Bronchial epithelial cell (primary cell): ENCODE measurements at regions not wholly inside any gene's neighbourhood (a gene's known extent, or its start where the extent isn't known, plus 50 kb on each side); places are given as distances from the start of the nearest gene placed in this dataset.
"Not testable (repeated sequence)": the region's sequence is repeated elsewhere in the genome, so short reads cannot be mapped to it uniquely, and the experiment has no call there.

ENCODE experiments used
- DNase-seq: peaks from one replicate; pipeline ENCODE4 v3.0.0-alpha.2; 2010; ENCODE audit warnings: low read depth
- FAIRE-seq: peaks from 2 replicates; lab custom pipeline; 2011; peaks lifted over from hg19 to GRCh38; lab: Jason Lieb, UNC
- H3K27me3 ChIP-seq: 2 replicates; pipeline ENCODE4 v1.5.1; 2011; ENCODE audit warnings: low read length; ENCODE audit not compliant: control insufficient read depth, insufficient read depth
- H3K36me3 ChIP-seq: 2 replicates; pipeline ENCODE4 v1.5.1; 2011; ENCODE audit warnings: low read length; ENCODE audit not compliant: control insufficient read depth, insufficient read depth
- H3K4me3 ChIP-seq: 2 replicates; pipeline ENCODE4 v1.5.1; 2011; ENCODE audit warnings: mild to moderate bottlenecking, low read depth, low read length, control low read depth
- TF ChIP-seq, protein P1 (sequence below): IDR thresholded peaks from 2 replicates; pipeline ENCODE4 v1.5.1; 2011; ENCODE audit warnings: mild to moderate bottlenecking, moderate library complexity, low read length, control low read depth, inconsistent platforms; ENCODE audit not compliant: insufficient read depth, severe bottlenecking

DNA sequence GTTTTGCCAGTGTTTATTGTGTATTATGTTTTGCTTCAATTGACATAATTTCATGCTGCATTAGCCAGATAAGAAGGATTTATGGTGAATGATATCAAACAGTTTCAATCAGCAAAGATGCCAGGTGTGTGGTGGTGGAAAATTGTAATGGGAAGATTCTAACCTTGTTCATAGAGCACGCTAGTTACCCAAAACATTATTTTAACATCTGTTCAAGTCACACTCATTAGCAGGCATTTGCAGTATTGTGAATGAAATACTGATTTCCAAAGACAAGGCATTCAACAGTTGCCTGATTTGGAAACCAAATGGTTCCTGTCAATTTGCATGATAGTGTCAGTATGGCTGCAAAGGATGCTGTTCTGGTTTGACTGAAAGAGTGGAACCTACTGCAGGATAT lies 129.7 kb downstream of the EPC1 start:
- no peak overlapping the region for H3K4me3 ChIP-seq
- TF ChIP-seq, protein P1, sequence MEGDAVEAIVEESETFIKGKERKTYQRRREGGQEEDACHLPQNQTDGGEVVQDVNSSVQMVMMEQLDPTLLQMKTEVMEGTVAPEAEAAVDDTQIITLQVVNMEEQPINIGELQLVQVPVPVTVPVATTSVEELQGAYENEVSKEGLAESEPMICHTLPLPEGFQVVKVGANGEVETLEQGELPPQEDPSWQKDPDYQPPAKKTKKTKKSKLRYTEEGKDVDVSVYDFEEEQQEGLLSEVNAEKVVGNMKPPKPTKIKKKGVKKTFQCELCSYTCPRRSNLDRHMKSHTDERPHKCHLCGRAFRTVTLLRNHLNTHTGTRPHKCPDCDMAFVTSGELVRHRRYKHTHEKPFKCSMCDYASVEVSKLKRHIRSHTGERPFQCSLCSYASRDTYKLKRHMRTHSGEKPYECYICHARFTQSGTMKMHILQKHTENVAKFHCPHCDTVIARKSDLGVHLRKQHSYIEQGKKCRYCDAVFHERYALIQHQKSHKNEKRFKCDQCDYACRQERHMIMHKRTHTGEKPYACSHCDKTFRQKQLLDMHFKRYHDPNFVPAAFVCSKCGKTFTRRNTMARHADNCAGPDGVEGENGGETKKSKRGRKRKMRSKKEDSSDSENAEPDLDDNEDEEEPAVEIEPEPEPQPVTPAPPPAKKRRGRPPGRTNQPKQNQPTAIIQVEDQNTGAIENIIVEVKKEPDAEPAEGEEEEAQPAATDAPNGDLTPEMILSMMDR = no peak
- no peaks in the 10 kb centered on the region for H3K27me3 ChIP-seq
- DNase-seq (no peak), FAIRE-seq (no peak)
- H3K36me3 ChIP-seq = no peaks in the 10 kb centered on the region

DNA sequence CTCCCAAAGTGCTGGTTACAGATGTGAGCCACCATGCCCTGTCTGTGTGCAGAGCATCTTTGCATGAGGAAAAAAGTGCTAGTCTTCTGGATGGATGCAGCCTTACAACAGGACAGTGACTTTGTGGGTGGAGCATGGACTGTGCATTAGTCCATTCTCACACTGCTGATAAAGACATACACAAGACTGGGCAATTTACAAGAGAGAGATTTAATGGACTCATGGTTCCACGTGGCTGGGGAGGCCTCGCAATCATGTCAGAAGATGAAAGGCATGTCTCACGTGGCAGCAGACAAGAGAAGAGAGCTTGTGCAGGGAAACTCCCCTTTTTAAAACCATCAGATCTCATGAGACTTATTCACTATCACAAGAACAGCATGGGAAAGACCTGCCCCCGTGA lies 133.1 kb downstream of the EPC1 start:
- not testable (repeated sequence) for H3K4me3 ChIP-seq, DNase-seq, H3K27me3 ChIP-seq, FAIRE-seq, H3K36me3 ChIP-seq

DNA sequence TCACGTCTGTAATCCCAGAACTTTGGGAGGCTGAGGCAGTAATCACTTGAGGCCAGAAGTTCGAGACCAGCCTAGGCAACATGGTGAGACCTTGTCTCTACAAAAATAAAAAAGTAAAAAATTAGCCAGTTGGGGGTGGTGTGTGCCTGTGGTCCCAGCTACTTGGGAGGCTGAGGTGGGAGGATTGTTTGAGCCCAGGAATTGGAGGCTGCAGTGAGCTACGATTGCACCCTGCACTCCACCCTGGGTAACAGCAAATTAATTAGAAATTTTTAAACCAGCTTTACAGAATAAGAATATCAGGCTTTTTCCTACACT lies 136.0 kb downstream of the EPC1 start:
- TF ChIP-seq, protein P1 = no peak
- no peak overlapping the region for H3K4me3 ChIP-seq
- H3K36me3 ChIP-seq = no peaks in the 10 kb centered on the region
- no peaks in the 10 kb centered on the region for H3K27me3 ChIP-seq
- DNase-seq = no peak
- FAIRE-seq = no peak

DNA sequence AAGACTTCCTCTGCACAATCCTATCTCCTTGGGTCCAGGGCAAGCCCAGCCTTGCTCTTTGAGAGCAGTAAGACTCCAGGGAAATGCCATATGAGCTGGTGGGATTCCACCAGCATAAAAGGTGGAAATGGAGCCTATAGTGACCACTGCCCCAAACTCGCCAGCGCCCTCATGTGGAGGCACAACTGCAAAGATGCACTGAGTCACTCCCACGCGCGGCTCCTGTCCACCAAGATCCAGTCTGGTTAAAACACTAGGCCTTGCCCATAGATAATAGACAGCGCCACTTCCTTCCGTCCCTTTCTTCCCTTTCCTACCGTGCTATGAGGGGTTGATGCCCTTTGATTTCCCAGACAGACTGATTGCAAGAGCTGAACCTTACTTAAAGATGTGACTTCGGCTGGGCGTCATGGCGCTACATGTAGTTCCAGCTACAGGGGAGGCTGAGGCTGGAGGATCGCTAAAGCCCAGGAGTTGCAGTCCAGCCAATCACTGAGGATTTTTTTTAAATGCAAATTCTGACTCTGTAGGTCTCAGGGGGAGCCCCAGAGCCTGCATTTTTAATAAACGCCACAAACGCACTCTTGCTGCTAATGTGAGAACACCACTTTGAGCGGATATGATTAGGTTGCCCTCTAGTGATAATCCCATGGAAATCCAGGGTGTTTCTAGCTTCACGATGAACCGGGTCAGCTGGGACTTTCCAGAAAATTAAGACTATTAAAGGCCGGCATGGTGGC lies 136.5 kb downstream of the EPC1 start:
- Histone ChIP-seq H3K27me3 (no peaks in the 10 kb centered on the region), H3K4me3 (no peak overlapping the region), H3K36me3 (no peaks in the 10 kb centered on the region)
- TF ChIP-seq, protein P1 = peak; percentile 40
- no peak for FAIRE-seq
- DNase-seq = peak; percentile 44

DNA sequence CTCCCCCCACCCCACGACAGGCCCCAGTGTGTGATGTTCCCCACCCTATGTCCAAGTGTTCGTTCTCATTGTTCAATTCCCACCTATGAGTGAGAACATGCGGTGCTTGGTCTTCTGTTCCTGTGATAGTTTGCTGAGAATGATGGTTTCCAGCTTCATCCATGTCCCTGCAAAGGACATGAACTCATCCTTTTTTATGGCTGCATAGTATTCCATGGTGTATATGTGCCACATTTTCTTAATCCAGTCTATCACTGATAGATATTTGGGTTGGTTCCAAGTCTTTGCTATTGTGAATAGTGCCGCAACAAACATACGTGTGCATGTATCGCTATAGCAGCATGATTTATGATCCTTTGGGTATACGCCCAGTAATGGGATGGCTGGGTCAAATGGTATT lies 139.0 kb downstream of the EPC1 start:
- not testable (repeated sequence) for H3K4me3 ChIP-seq, FAIRE-seq, DNase-seq, H3K36me3 ChIP-seq, H3K27me3 ChIP-seq

DNA sequence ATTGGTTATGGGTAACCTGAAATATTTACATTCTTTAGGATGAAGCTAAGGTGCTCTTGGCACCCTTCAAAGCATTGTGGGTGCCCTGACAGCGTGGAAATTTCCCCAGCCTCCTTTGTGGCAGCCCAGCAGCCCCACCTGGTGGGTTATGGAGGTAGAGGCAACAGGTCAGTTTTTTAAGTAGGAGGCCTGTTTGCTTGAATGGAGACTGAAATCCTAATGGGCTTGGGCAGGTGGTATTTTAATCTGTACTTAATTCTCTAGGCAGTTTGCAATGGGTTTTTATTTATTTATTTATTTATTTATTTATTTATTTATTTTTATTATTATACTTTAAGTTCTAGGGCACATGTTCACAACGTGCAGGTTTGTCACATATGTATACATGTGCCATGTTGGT lies 139.4 kb downstream of the EPC1 start:
- no peak for FAIRE-seq

DNA sequence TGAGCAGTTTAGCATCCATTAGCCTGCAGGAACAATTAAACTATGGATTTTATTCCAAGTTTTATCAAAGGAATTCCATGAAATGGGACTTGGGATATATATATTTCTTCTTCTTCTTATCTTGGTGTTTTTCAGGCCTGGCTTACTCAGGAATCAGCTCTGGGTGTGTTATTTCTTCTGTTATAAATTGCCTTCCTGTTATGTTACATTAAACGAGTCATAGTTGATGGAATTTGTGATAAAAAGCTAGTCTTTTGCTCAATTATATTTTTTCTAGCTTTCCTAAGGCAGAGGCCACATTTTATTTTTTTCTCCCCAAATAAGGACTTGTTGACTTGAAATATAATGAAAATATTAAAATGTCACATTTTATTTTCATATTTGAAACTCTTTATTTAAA lies 141.3 kb downstream of the EPC1 start:
- no peak for DNase-seq
- no peak overlapping the region for H3K4me3 ChIP-seq
- FAIRE-seq = no peak
- no peaks in the 10 kb centered on the region for H3K36me3 ChIP-seq
- H3K27me3 ChIP-seq = no peaks in the 10 kb centered on the region
- TF ChIP-seq, protein P1 = no peak

More for the DNA sequence above, 139.4 kb downstream of the EPC1 start:
- Histone ChIP-seq H3K27me3 (no peaks in the 10 kb centered on the region), H3K4me3 (no peak overlapping the region), H3K36me3 (no peaks in the 10 kb centered on the region)
- TF ChIP-seq, protein P1 = peak; percentile 76
- DNase-seq = peak; percentile 43
